Daoy (cell line): ENCODE measurements at regions not wholly inside any gene's neighbourhood (a gene's known extent, or its start where the extent isn't known, plus 50 kb on each side); places are given as distances from the start of the nearest gene placed in this dataset.
A peak's percentile ranks its signal among the peaks of the same experiment; 100 is the strongest.
"Not testable (repeated sequence)": the region's sequence is repeated elsewhere in the genome, so short reads cannot be mapped to it uniquely, and the experiment has no call there.

Experiments used
- DNase-seq: peaks from one replicate; pipeline ENCODE4 v3.0.0-alpha.2; 2015; ENCODE audit warnings: low read depth

GRCh38 chr15:81825136-81825535 is 220.7 kb downstream of the MEX3B start:
- no peak for DNase-seq

GRCh38 chr15:81822587-81822986 is 223.2 kb downstream of the MEX3B start:
- not testable (repeated sequence) for DNase-seq

- DNase-seq = peak; percentile 18
Measured at GRCh38 chr15:81819924-81820635, 225.7 kb downstream of the MEX3B start.

GRCh38 chr15:81814882-81815455 is 230.8 kb downstream of the MEX3B start:
- DNase-seq = no peak

- DNase-seq = peak; percentile 16
Measured at GRCh38 chr15:81813215-81813614, 232.6 kb downstream of the MEX3B start.

GRCh38 chr15:81812456-81812855 is 233.4 kb downstream of the MEX3B start:
- no peak for DNase-seq

GRCh38 chr15:81811736-81812135 is 234.1 kb downstream of the MEX3B start:
- DNase-seq = no peak

- DNase-seq = peak; percentile 70
Measured at GRCh38 chr15:81809543-81809942, 236.3 kb downstream of the MEX3B start.

GRCh38 chr15:81807806-81808205 is 238.0 kb downstream of the MEX3B start:
- no peak for DNase-seq

GRCh38 chr15:81807186-81807585 is 238.6 kb downstream of the MEX3B start:
- DNase-seq = no peak

- no peak for DNase-seq
Measured at GRCh38 chr15:81795899-81796298, 249.9 kb downstream of the MEX3B start.

- no peak for DNase-seq
Measured at GRCh38 chr15:81792646-81793045, 253.2 kb downstream of the MEX3B start.

GRCh38 chr15:81791322-81791721 is 254.5 kb downstream of the MEX3B start:
- DNase-seq = not testable (repeated sequence)

- no peak for DNase-seq
Measured at GRCh38 chr15:81789403-81789802, 256.4 kb downstream of the MEX3B start.

GRCh38 chr15:81786776-81787175 is 259.0 kb downstream of the MEX3B start:
- no peak for DNase-seq

- no peak for DNase-seq
Measured at GRCh38 chr15:81785679-81786078, 260.1 kb downstream of the MEX3B start.

- no peak for DNase-seq
Measured at GRCh38 chr15:81785181-81785580, 260.6 kb downstream of the MEX3B start.

GRCh38 chr15:81784751-81785150 is 261.1 kb downstream of the MEX3B start:
- DNase-seq = no peak

- DNase-seq = no peak
Measured at GRCh38 chr15:81783586-81783985, 262.2 kb downstream of the MEX3B start.

- no peak for DNase-seq
Measured at GRCh38 chr15:81783076-81783475, 262.7 kb downstream of the MEX3B start.

GRCh38 chr15:81781395-81781794 is 264.4 kb downstream of the MEX3B start:
- DNase-seq = no peak

- no peak for DNase-seq
Measured at GRCh38 chr15:81780966-81781365, 264.9 kb downstream of the MEX3B start.

- DNase-seq = no peak
Measured at GRCh38 chr15:81779181-81779580, 266.6 kb downstream of the MEX3B start.

GRCh38 chr15:81777546-81777945 is 268.3 kb downstream of the MEX3B start:
- no peak for DNase-seq
